HepG2 (cell line): ENCODE measurements at regions not wholly inside any gene's neighbourhood (a gene's known extent, or its start where the extent isn't known, plus 50 kb on each side); places are given as distances from the start of the nearest gene placed in this dataset.
A peak's percentile ranks its signal among the peaks of the same experiment; 100 is the strongest.
"Not testable (repeated sequence)": the region's sequence is repeated elsewhere in the genome, so short reads cannot be mapped to it uniquely, and the experiment has no call there.

ENCODE experiments used
- ATAC-seq: fragments of 200-7000 bp; cut with Tn5 transposase; 3 replicates; pipeline ENCODE4 v1.9.1; 2020; ENCODE audit warnings: mild to moderate bottlenecking, moderate library complexity
- BruUV-seq: library from RNA; stranded (reverse); fragments of 400-500 nt; replicated peaks from 2 replicates; lab custom pipeline; 2021; lab: Mats Ljungman, UMichigan
- CTCF ChIA-PET: fragments of 300-600 bp; formaldehyde crosslinking; extraction: SDS; loops from one replicate; lab custom pipeline; 2021; ENCODE audit warnings: low total read pairs, inconsistent platforms, low intra/inter-chr PET ratio; lab: Yijun Ruan, JAX
- POLR2A ChIA-PET: fragments of 350-600 bp; sonication (Branson Sonifier 250); formaldehyde crosslinking; loops from one replicate; lab custom pipeline; 2020; ENCODE audit warnings: antibody characterized with exemption, inconsistent platforms; lab: Yijun Ruan, JAX
- DNase-seq: peaks from one replicate; pipeline ENCODE4 v3.0.0-alpha.2; 2015; ENCODE audit warnings: low spot score
- FAIRE-seq: peaks from 3 replicates; lab custom pipeline; 2011; peaks lifted over from hg19 to GRCh38; lab: Jason Lieb, UNC
- H2AFZ ChIP-seq: one replicate; pipeline ENCODE4 v1.6.1; 2011; ENCODE audit warnings: low read length, inconsistent platforms
- H3K27ac ChIP-seq: fragments of 300-600 bp; 3 replicates; pipeline ENCODE4 v1.8.0; 2011; ENCODE audit warnings: mixed run types, mild to moderate bottlenecking, mixed read lengths, low read length, inconsistent platforms; ENCODE audit not compliant: insufficient read depth; ENCODE audit errors: extremely low read length
- H3K27me3 ChIP-seq, 2 experiments: fragments of 200-600 bp in 1 of 2; 2 replicates in 1 of 2; 3 replicates in 1 of 2; pipeline versions ENCODE4 v1.6.0 to v1.8.0; 2011; ENCODE audit warnings: low read length in 2 of 2, mild to moderate bottlenecking in 2 of 2, moderate library complexity in 2 of 2, inconsistent platforms in 1 of 2; ENCODE audit not compliant: insufficient read depth in 2 of 2, control insufficient read depth in 1 of 2
- H3K36me3 ChIP-seq, 2 experiments: fragments of 200-600 bp in 1 of 2; replicated peaks in 1 of 2; 2 replicates in 1 of 2; 3 replicates in 1 of 2; pipeline versions ENCODE4 v1.5.1 to v1.8.0; 2011; ENCODE audit warnings: low read length in 2 of 2, inconsistent platforms in 1 of 2; ENCODE audit not compliant: insufficient read depth in 2 of 2, control insufficient read depth in 1 of 2
- H3K4me1 ChIP-seq: 2 replicates; pipeline ENCODE4 v1.5.1; 2012; ENCODE audit warnings: low read length, inconsistent platforms; ENCODE audit not compliant: insufficient read depth
- H3K4me2 ChIP-seq: 2 replicates; pipeline ENCODE4 v1.6.0; 2011; ENCODE audit warnings: low read depth, low read length, inconsistent platforms
- H3K4me3 ChIP-seq, 3 experiments: fragments of 200-600 bp in 1 of 3; sonication (generic), shearing (Covaris generic) in 1 of 3; replicated peaks in 1 of 3; 2 replicates each; pipeline ENCODE4 v1.5.1; 2011 to 2016; ENCODE audit warnings: low read length in 3 of 3, inconsistent platforms in 2 of 3, low read depth in 2 of 3, mild to moderate bottlenecking in 2 of 3, control low read depth in 1 of 3, mixed read lengths in 1 of 3; ENCODE audit not compliant: insufficient read depth in 1 of 3
- H3K79me2 ChIP-seq: one replicate; pipeline ENCODE4 v1.6.1; 2011; ENCODE audit warnings: low read length, inconsistent platforms; ENCODE audit not compliant: insufficient read depth
- H3K9ac ChIP-seq: 2 replicates; pipeline ENCODE4 v1.6.0; 2011; ENCODE audit warnings: mild to moderate bottlenecking, low read depth, low read length, inconsistent platforms; ENCODE audit not compliant: insufficient read depth
- H3K9me3 ChIP-seq: 2 replicates; pipeline ENCODE4 v1.5.1; 2012; ENCODE audit warnings: mild to moderate bottlenecking, low read length
- H4K20me1 ChIP-seq: 2 replicates; pipeline ENCODE4 v1.6.0; 2011; ENCODE audit warnings: inconsistent platforms, mild to moderate bottlenecking, low read length, moderate library complexity; ENCODE audit not compliant: insufficient read depth
- ADNP ChIP-seq: sonication (generic); formaldehyde crosslinking; IDR thresholded peaks from 2 replicates; pipeline ENCODE4 v1.4.0; 2020; ENCODE audit warnings: missing genetic modification reagents
- AKAP8 ChIP-seq: sonication (generic); formaldehyde crosslinking; IDR thresholded peaks from 2 replicates; pipeline ENCODE4 v1.5.1; 2020; ENCODE audit warnings: mild to moderate bottlenecking, missing genetic modification reagents
- ATF7 ChIP-seq, 2 experiments: fragments of 450-650 bp in 1 of 2; sonication (generic) in 1 of 2; formaldehyde crosslinking in 1 of 2; IDR thresholded peaks; 2 replicates each; pipeline versions ENCODE4 v1.4.0 to v1.6.1; 2016 to 2020; ENCODE audit warnings: antibody characterized with exemption in 1 of 2, mild to moderate bottlenecking in 1 of 2, missing genetic modification reagents in 1 of 2
- CREB1 ChIP-seq, 2 experiments: fragments of 450-650 bp in 1 of 2; IDR thresholded peaks; 2 replicates each; pipeline ENCODE4 v1.6.1; 2016 to 2017; ENCODE audit warnings: control low read depth in 1 of 2, mild to moderate bottlenecking in 1 of 2, missing compliant biosample characterization in 1 of 2, missing genetic modification characterization in 1 of 2
- MAFK ChIP-seq, 2 experiments: IDR thresholded peaks in 1 of 2; conservative IDR thresholded peaks in 1 of 2; 2 replicates each; pipeline ENCODE4 v1.6.1; 2011; ENCODE audit warnings: improper control_type of control experiment in 2 of 2, low read length in 2 of 2
- MEF2D ChIP-seq: sonication (generic); formaldehyde crosslinking; IDR thresholded peaks from 2 replicates; pipeline ENCODE4 v1.5.1; 2020; ENCODE audit warnings: mild to moderate bottlenecking, missing genetic modification reagents
- ZBTB3 ChIP-seq: sonication (generic); formaldehyde crosslinking; IDR thresholded peaks from 2 replicates; pipeline ENCODE4 v1.4.0; 2020; ENCODE audit warnings: low read depth, mild to moderate bottlenecking, moderate library complexity, missing genetic modification reagents, borderline replicate concordance
- ZNF326 ChIP-seq: sonication (generic); formaldehyde crosslinking; IDR thresholded peaks from 2 replicates; pipeline ENCODE4 v1.4.0; 2020; ENCODE audit warnings: missing genetic modification reagents, borderline replicate concordance
- ZNF556 ChIP-seq: sonication (generic); formaldehyde crosslinking; IDR thresholded peaks from 2 replicates; pipeline ENCODE4 v1.4.0; 2020; ENCODE audit warnings: mild to moderate bottlenecking, missing genetic modification reagents, borderline replicate concordance
- ZNF614 ChIP-seq: IDR thresholded peaks from 2 replicates; pipeline ENCODE4 v1.6.1; 2018; ENCODE audit warnings: missing biosample characterization, missing genetic modification reagents, inconsistent platforms, borderline replicate concordance
- whole genome bisulfite sequencing: methylation state at CpG from one replicate; pipeline ENCODE4 v1.1.6; 2017; ENCODE audit warnings: low lambda C conversion rate; 5-methylcytosine and 5-hydroxymethylcytosine counted together
- in situ Hi-C: cut with HindIII; loops from 2 replicates; pipeline ENCODE4 v1.10.0; 2017; ENCODE audit warnings: low pct_unique_long_range_greater_than_20kb; ENCODE audit not compliant: extremely low pct_ligation_motif_present
- intact Hi-C: fragments of 100-400 bp; cut with micrococcal nuclease; formaldehyde crosslinking; loops from one replicate; pipeline ENCODE4 v1.10.0; 2022; ENCODE audit not compliant: unreplicated experiment
- TF ChIP-seq, protein P1 (sequence below): sonication (generic); formaldehyde crosslinking; IDR thresholded peaks from 2 replicates; pipeline ENCODE4 v1.8.0; 2022; ENCODE audit warnings: missing genetic modification reagents, mild to moderate bottlenecking, inconsistent platforms, borderline replicate concordance
- TF ChIP-seq, protein P2 (sequence below): sonication (generic); formaldehyde crosslinking; IDR thresholded peaks from 2 replicates; pipeline ENCODE4 v1.5.0; 2020; ENCODE audit warnings: missing genetic modification reagents
- TF ChIP-seq, protein P3 (sequence below): sonication (generic); formaldehyde crosslinking; IDR thresholded peaks from 2 replicates; pipeline ENCODE4 v1.8.0; 2022; ENCODE audit warnings: missing genetic modification reagents, mild to moderate bottlenecking, moderate library complexity, borderline replicate concordance

- H3K27ac ChIP-seq, DNase-seq, H4K20me1 ChIP-seq, H3K4me1 ChIP-seq, FAIRE-seq, POLR2A ChIA-PET, H3K27me3 ChIP-seq, H3K9me3 ChIP-seq, CTCF ChIA-PET, in situ Hi-C loops, ATAC-seq, BruUV-seq, H3K4me2 ChIP-seq, H3K4me3 ChIP-seq, H3K36me3 ChIP-seq, H2AFZ ChIP-seq, H3K9ac ChIP-seq, H3K79me2 ChIP-seq, intact Hi-C loops: not testable (repeated sequence)
- TF ChIP-seq MAFK (conservative IDR thresholded peaks at IDR 0.05 in 1 of 2, IDR thresholded peaks at IDR 0.05 in 1 of 2; ENCODE audit: low read length in 2 of 2): 0 out of 4 replicates have a peak, but pooled peaks of 1 of the 2 experiments have one; percentile 3
- WGBS: 35% methylated on average over 8 of the region's 8 CpGs
Measured at GRCh38 chr2:107753806-107754205, 72.9 kb upstream of the RGPD4 start.

- BruUV-seq: no TSS peak
- CTCF ChIA-PET: no interaction called here
- no peak overlapping the region for H3K9ac ChIP-seq
Measured at GRCh38 chr2:107757223-107757622, 69.5 kb upstream of the RGPD4 start.

More at GRCh38 chr2:107757223-107757622, 69.5 kb upstream of the RGPD4 start:
- DNase-seq (no peak), FAIRE-seq (no peak), ATAC-seq (no peak)
- Histone ChIP-seq H3K27me3 (no peaks in the 10 kb centered on the region), H3K4me2 (no peak overlapping the region), H3K27ac (no peak overlapping the region), H4K20me1 (no peaks in the 10 kb centered on the region), H3K36me3 (no peaks in the 10 kb centered on the region), H2AFZ (no peak overlapping the region), H3K9me3 (no peaks in the 10 kb centered on the region), H3K79me2 (no peaks in the 10 kb centered on the region), H3K4me3 (no peak overlapping the region), H3K4me1 (no peaks in the 10 kb centered on the region)
- in situ Hi-C loops (no loop called here), intact Hi-C loops (no loop called here)
- TF ChIP-seq, protein P1, sequence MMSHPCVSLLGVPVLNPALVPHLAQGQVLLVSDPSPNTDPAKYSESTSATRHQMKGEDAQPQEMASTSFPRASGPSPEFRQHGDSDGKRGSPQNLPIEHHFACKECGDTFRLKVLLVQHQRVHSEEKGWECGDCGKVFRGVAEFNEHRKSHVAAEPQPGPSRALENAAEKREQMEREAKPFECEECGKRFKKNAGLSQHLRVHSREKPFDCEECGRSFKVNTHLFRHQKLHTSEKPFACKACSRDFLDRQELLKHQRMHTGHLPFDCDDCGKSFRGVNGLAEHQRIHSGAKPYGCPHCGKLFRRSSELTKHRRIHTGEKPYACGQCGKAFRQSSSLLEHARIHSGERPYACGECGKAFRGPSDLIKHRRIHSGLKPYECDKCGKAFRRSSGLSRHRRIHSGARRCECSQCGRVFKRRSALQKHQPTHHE: no peak
- TF ChIP-seq, protein P2, sequence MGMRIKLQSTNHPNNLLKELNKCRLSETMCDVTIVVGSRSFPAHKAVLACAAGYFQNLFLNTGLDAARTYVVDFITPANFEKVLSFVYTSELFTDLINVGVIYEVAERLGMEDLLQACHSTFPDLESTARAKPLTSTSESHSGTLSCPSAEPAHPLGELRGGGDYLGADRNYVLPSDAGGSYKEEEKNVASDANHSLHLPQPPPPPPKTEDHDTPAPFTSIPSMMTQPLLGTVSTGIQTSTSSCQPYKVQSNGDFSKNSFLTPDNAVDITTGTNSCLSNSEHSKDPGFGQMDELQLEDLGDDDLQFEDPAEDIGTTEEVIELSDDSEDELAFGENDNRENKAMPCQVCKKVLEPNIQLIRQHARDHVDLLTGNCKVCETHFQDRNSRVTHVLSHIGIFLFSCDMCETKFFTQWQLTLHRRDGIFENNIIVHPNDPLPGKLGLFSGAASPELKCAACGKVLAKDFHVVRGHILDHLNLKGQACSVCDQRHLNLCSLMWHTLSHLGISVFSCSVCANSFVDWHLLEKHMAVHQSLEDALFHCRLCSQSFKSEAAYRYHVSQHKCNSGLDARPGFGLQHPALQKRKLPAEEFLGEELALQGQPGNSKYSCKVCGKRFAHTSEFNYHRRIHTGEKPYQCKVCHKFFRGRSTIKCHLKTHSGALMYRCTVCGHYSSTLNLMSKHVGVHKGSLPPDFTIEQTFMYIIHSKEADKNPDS (CRISPR knock-in tag): no peak
- peak; percentile 96 for TF ChIP-seq ATF7 (IDR thresholded peaks at IDR 0.05)
- no peak for TF ChIP-seq ATF7 (CRISPR knock-in tag; IDR thresholded peaks at IDR 0.05)
- TF ChIP-seq ZNF326: no peak
- no peak for TF ChIP-seq ZNF556 (CRISPR knock-in tag)
- no peak for TF ChIP-seq ADNP
- TF ChIP-seq ZNF614 (CRISPR knock-in tag): no peak
- TF ChIP-seq, protein P3, sequence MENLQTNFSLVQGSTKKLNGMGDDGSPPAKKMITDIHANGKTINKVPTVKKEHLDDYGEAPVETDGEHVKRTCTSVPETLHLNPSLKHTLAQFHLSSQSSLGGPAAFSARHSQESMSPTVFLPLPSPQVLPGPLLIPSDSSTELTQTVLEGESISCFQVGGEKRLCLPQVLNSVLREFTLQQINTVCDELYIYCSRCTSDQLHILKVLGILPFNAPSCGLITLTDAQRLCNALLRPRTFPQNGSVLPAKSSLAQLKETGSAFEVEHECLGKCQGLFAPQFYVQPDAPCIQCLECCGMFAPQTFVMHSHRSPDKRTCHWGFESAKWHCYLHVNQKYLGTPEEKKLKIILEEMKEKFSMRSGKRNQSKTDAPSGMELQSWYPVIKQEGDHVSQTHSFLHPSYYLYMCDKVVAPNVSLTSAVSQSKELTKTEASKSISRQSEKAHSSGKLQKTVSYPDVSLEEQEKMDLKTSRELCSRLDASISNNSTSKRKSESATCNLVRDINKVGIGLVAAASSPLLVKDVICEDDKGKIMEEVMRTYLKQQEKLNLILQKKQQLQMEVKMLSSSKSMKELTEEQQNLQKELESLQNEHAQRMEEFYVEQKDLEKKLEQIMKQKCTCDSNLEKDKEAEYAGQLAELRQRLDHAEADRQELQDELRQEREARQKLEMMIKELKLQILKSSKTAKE (CRISPR knock-in tag): no peak
- no peak for TF ChIP-seq ZBTB3 (CRISPR knock-in tag)
- no peak for TF ChIP-seq MEF2D (CRISPR knock-in tag)
- TF ChIP-seq AKAP8 (CRISPR knock-in tag): no peak
- peak; percentile 98 for TF ChIP-seq CREB1 (IDR thresholded peaks at IDR 0.05)
- TF ChIP-seq CREB1 (CRISPR knock-in tag; IDR thresholded peaks at IDR 0.05): no peak
- POLR2A ChIA-PET: no interaction called here
- 5% methylated on average over 5 of the region's 5 CpGs for WGBS
